ENCODE measurements at regions not wholly inside any gene's neighbourhood (a gene's known extent, or its start where the extent isn't known, plus 50 kb on each side); places are given as distances from the start of the nearest gene placed in this dataset.

- H3K9me3 Mint-ChIP-seq, result peaks cover 8% of the 10 kb centered on the region
- ATAC-seq (replicated peaks), result no peak
- H3K4me1 Mint-ChIP-seq, result no peaks in the 10 kb centered on the region
- no peaks in the 10 kb centered on the region for H3K36me3 Mint-ChIP-seq (ENCODE audit: low read depth)
- no peak overlapping the region for H3K4me3 Mint-ChIP-seq
- no peaks in the 10 kb centered on the region for H3K27me3 Mint-ChIP-seq
- H3K27ac Mint-ChIP-seq, result no peak overlapping the region
Observed at GRCh38 chr18:61141691-61142090, 191.5 kb upstream of the CDH20 start.

- Mint-ChIP-seq H3K27ac (no peak overlapping the region), H3K27me3 (no peaks in the 10 kb centered on the region), H3K4me3 (no peak overlapping the region), H3K4me1 (no peaks in the 10 kb centered on the region), H3K36me3 (ENCODE audit: low read depth) (no peaks in the 10 kb centered on the region), H3K9me3 (peaks cover 11% of the 10 kb centered on the region)
- ATAC-seq (replicated peaks), result no peak
Observed at GRCh38 chr18:61148322-61148721, 184.9 kb upstream of the CDH20 start.

- Mint-ChIP-seq H3K4me3 (no peak overlapping the region), H3K9me3 (peaks cover 8% of the 10 kb centered on the region), H3K36me3 (ENCODE audit: low read depth) (no peaks in the 10 kb centered on the region), H3K27ac (no peak overlapping the region), H3K27me3 (no peaks in the 10 kb centered on the region), H3K4me1 (no peaks in the 10 kb centered on the region)
- ATAC-seq (replicated peaks), result no peak
Observed at GRCh38 chr18:61149786-61150185, 183.4 kb upstream of the CDH20 start.

GRCh38 chr18:61153571-61153970 lies 179.7 kb upstream of the CDH20 start:
- Mint-ChIP-seq H3K27ac (no peak overlapping the region), H3K36me3 (ENCODE audit: low read depth) (no peaks in the 10 kb centered on the region), H3K4me3 (no peak overlapping the region), H3K9me3 (peaks cover 7% of the 10 kb centered on the region), H3K4me1 (no peaks in the 10 kb centered on the region), H3K27me3 (no peaks in the 10 kb centered on the region)
- ATAC-seq (replicated peaks), result no peak

GRCh38 chr18:61154866-61155265 lies 178.4 kb upstream of the CDH20 start:
- no peak overlapping the region for H3K27ac Mint-ChIP-seq
- no peak for ATAC-seq (replicated peaks)
- peaks cover 7% of the 10 kb centered on the region for H3K9me3 Mint-ChIP-seq
- no peaks in the 10 kb centered on the region for H3K4me1 Mint-ChIP-seq
- no peak overlapping the region for H3K4me3 Mint-ChIP-seq
- no peaks in the 10 kb centered on the region for H3K36me3 Mint-ChIP-seq (ENCODE audit: low read depth)
- H3K27me3 Mint-ChIP-seq, result no peaks in the 10 kb centered on the region

GRCh38 chr18:61155586-61155985 lies 177.6 kb upstream of the CDH20 start:
- Mint-ChIP-seq H3K36me3 (ENCODE audit: low read depth) (no peaks in the 10 kb centered on the region), H3K27ac (no peak overlapping the region), H3K4me1 (no peaks in the 10 kb centered on the region), H3K9me3 (peaks cover 7% of the 10 kb centered on the region), H3K27me3 (no peaks in the 10 kb centered on the region), H3K4me3 (no peak overlapping the region)
- no peak for ATAC-seq (replicated peaks)

- H3K27me3 Mint-ChIP-seq, result no peaks in the 10 kb centered on the region
- H3K9me3 Mint-ChIP-seq, result peaks cover 4% of the 10 kb centered on the region
- H3K36me3 Mint-ChIP-seq (ENCODE audit: low read depth), result no peaks in the 10 kb centered on the region
- H3K27ac Mint-ChIP-seq, result no peak overlapping the region
- no peak for ATAC-seq (replicated peaks)
- no peaks in the 10 kb centered on the region for H3K4me1 Mint-ChIP-seq
- no peak overlapping the region for H3K4me3 Mint-ChIP-seq
Observed at GRCh38 chr18:61157451-61157850, 175.8 kb upstream of the CDH20 start.

GRCh38 chr18:61159246-61159645 lies 174.0 kb upstream of the CDH20 start:
- Mint-ChIP-seq H3K36me3 (ENCODE audit: low read depth) (no peaks in the 10 kb centered on the region), H3K4me1 (no peaks in the 10 kb centered on the region), H3K9me3 (peaks cover 6% of the 10 kb centered on the region), H3K27ac (no peak overlapping the region), H3K4me3 (no peak overlapping the region), H3K27me3 (no peaks in the 10 kb centered on the region)
- no peak for ATAC-seq (replicated peaks)

- H3K4me1 Mint-ChIP-seq, result no peaks in the 10 kb centered on the region
Observed at GRCh38 chr18:61164321-61164720, 168.9 kb upstream of the CDH20 start.

GRCh38 chr18:61167902-61168301 lies 165.3 kb upstream of the CDH20 start:
- Mint-ChIP-seq H3K4me1 (no peaks in the 10 kb centered on the region), H3K27ac (no peak overlapping the region), H3K36me3 (ENCODE audit: low read depth) (no peaks in the 10 kb centered on the region), H3K4me3 (no peak overlapping the region), H3K27me3 (no peaks in the 10 kb centered on the region), H3K9me3 (peaks cover 9% of the 10 kb centered on the region)
- no peak for ATAC-seq (replicated peaks)

More at GRCh38 chr18:61164321-61164720, 168.9 kb upstream of the CDH20 start:
- no peaks in the 10 kb centered on the region for H3K36me3 Mint-ChIP-seq (ENCODE audit: low read depth)
- no peak for ATAC-seq (replicated peaks)
- no peaks in the 10 kb centered on the region for H3K27me3 Mint-ChIP-seq
- H3K27ac Mint-ChIP-seq, result no peak overlapping the region
- no peak overlapping the region for H3K4me3 Mint-ChIP-seq
- peaks cover 9% of the 10 kb centered on the region for H3K9me3 Mint-ChIP-seq

- H3K27me3 Mint-ChIP-seq, result no peaks in the 10 kb centered on the region
- H3K27ac Mint-ChIP-seq, result no peak overlapping the region
- H3K36me3 Mint-ChIP-seq (ENCODE audit: low read depth), result no peaks in the 10 kb centered on the region
- H3K9me3 Mint-ChIP-seq, result peaks cover 6% of the 10 kb centered on the region
- no peaks in the 10 kb centered on the region for H3K4me1 Mint-ChIP-seq
- no peak for ATAC-seq (replicated peaks)
- no peak overlapping the region for H3K4me3 Mint-ChIP-seq
Observed at GRCh38 chr18:61169386-61169785, 163.8 kb upstream of the CDH20 start.

GRCh38 chr18:61172624-61173023 lies 160.6 kb upstream of the CDH20 start:
- H3K27ac Mint-ChIP-seq, result no peak overlapping the region
- peaks cover 3% of the 10 kb centered on the region for H3K9me3 Mint-ChIP-seq
- H3K36me3 Mint-ChIP-seq (ENCODE audit: low read depth), result no peaks in the 10 kb centered on the region
- H3K4me3 Mint-ChIP-seq, result no peak overlapping the region
- no peaks in the 10 kb centered on the region for H3K4me1 Mint-ChIP-seq
- H3K27me3 Mint-ChIP-seq, result no peaks in the 10 kb centered on the region
- no peak for ATAC-seq (replicated peaks)

- no peaks in the 10 kb centered on the region for H3K27me3 Mint-ChIP-seq
- peaks cover 3% of the 10 kb centered on the region for H3K9me3 Mint-ChIP-seq
- no peak for ATAC-seq (replicated peaks)
- H3K4me3 Mint-ChIP-seq, result no peak overlapping the region
- no peaks in the 10 kb centered on the region for H3K36me3 Mint-ChIP-seq (ENCODE audit: low read depth)
- no peak overlapping the region for H3K27ac Mint-ChIP-seq
- H3K4me1 Mint-ChIP-seq, result no peaks in the 10 kb centered on the region
Observed at GRCh38 chr18:61173554-61173953, 159.7 kb upstream of the CDH20 start.

- Mint-ChIP-seq H3K27ac (no peak overlapping the region), H3K9me3 (no peaks in the 10 kb centered on the region), H3K4me1 (no peaks in the 10 kb centered on the region), H3K4me3 (no peak overlapping the region), H3K27me3 (no peaks in the 10 kb centered on the region), H3K36me3 (ENCODE audit: low read depth) (no peaks in the 10 kb centered on the region)
- ATAC-seq (replicated peaks), result no peak
Observed at GRCh38 chr18:61183798-61184197, 149.4 kb upstream of the CDH20 start.

GRCh38 chr18:61187971-61188370 lies 145.3 kb upstream of the CDH20 start:
- Mint-ChIP-seq H3K36me3 (ENCODE audit: low read depth) (no peaks in the 10 kb centered on the region), H3K4me1 (no peaks in the 10 kb centered on the region), H3K27ac (no peak overlapping the region), H3K27me3 (no peaks in the 10 kb centered on the region), H3K4me3 (no peak overlapping the region), H3K9me3 (no peaks in the 10 kb centered on the region)
- ATAC-seq (replicated peaks), result no peak

- no peak overlapping the region for H3K4me3 Mint-ChIP-seq
- peaks cover 4% of the 10 kb centered on the region for H3K9me3 Mint-ChIP-seq
- H3K36me3 Mint-ChIP-seq (ENCODE audit: low read depth), result no peaks in the 10 kb centered on the region
- no peak overlapping the region for H3K27ac Mint-ChIP-seq
- H3K4me1 Mint-ChIP-seq, result no peaks in the 10 kb centered on the region
- H3K27me3 Mint-ChIP-seq, result no peaks in the 10 kb centered on the region
- ATAC-seq (replicated peaks), result no peak
Observed at GRCh38 chr18:61189376-61189775, 143.9 kb upstream of the CDH20 start.
